K562 (cell line): ENCODE measurements at regions not wholly inside any gene's neighbourhood (a gene's known extent, or its start where the extent isn't known, plus 50 kb on each side); places are given as distances from the start of the nearest gene placed in this dataset.

ENCODE experiments used
- ATF2 ChIP-seq: sonication (generic); formaldehyde crosslinking; IDR thresholded peaks from 2 replicates; pipeline ENCODE4 v1.8.1; 2022; ENCODE audit warnings: missing genetic modification reagents
- CHD2 ChIP-seq: IDR thresholded peaks from 2 replicates; pipeline ENCODE4 v1.6.1; 2011; ENCODE audit warnings: low read depth, low read length
- CTCF ChIP-seq, 3 experiments: IDR thresholded peaks in 2 of 3; conservative IDR thresholded peaks in 1 of 3; 2 replicates each; pipeline ENCODE4 v1.5.1; 2011 to 2012; ENCODE audit warnings: low read length in 3 of 3, mild to moderate bottlenecking in 3 of 3, control low read depth in 2 of 3, improper control_type of control experiment in 1 of 3, inconsistent platforms in 1 of 3, low read depth in 1 of 3, mixed read lengths in 1 of 3, moderate library complexity in 1 of 3; ENCODE audit not compliant: insufficient read depth in 2 of 3
- EGR1 ChIP-seq: fragments of 450-650 bp; conservative IDR thresholded peaks from 2 replicates; pipeline ENCODE4 v1.6.1; 2017; ENCODE audit warnings: mild to moderate bottlenecking
- EP300 ChIP-seq: IDR thresholded peaks from 2 replicates; pipeline ENCODE4 v1.6.1; 2012; ENCODE audit warnings: low read length, improper control_type of control experiment
- FOXJ2 ChIP-seq: fragments of 200-800 bp; sonication (Bioruptor generic); IDR thresholded peaks from 2 replicates; pipeline ENCODE4 v1.6.1; 2016; ENCODE audit warnings: missing genetic modification characterization, missing compliant biosample characterization
- HDAC2 ChIP-seq: fragments of 450-650 bp; IDR thresholded peaks from 2 replicates; pipeline ENCODE4 v1.6.1; 2016; ENCODE audit warnings: mild to moderate bottlenecking
- KLF6 ChIP-seq: fragments of 250-450 bp; sonication (Bioruptor Pico); IDR thresholded peaks from 2 replicates; pipeline ENCODE4 v1.4.0; 2020; ENCODE audit warnings: mild to moderate bottlenecking, moderate library complexity, borderline replicate concordance
- NELFE ChIP-seq: IDR thresholded peaks from 2 replicates; pipeline ENCODE4 v1.6.1; 2011; ENCODE audit warnings: mild to moderate bottlenecking; ENCODE audit not compliant: insufficient read depth, insufficient read length
- NFYB ChIP-seq: IDR thresholded peaks from 2 replicates; pipeline ENCODE4 v1.6.1; 2011; ENCODE audit warnings: mild to moderate bottlenecking, moderate library complexity; ENCODE audit not compliant: insufficient read length; ENCODE audit errors: extremely low read depth
- NR3C1 ChIP-seq: sonication (generic); formaldehyde crosslinking; IDR thresholded peaks from 2 replicates; pipeline ENCODE4 v1.8.1; 2022; ENCODE audit warnings: missing genetic modification reagents
- TARDBP ChIP-seq: fragments of 450-650 bp; IDR thresholded peaks from 2 replicates; pipeline ENCODE4 v1.6.1; 2016
- ZNF24 ChIP-seq: fragments of 450-650 bp; IDR thresholded peaks from 2 replicates; pipeline ENCODE4 v1.6.1; 2016
- TF ChIP-seq, protein P1 (sequence below): sonication (generic); formaldehyde crosslinking; IDR thresholded peaks from 2 replicates; pipeline ENCODE4 v1.8.0; 2023; ENCODE audit warnings: mild to moderate bottlenecking, missing genetic modification reagents

DNA sequence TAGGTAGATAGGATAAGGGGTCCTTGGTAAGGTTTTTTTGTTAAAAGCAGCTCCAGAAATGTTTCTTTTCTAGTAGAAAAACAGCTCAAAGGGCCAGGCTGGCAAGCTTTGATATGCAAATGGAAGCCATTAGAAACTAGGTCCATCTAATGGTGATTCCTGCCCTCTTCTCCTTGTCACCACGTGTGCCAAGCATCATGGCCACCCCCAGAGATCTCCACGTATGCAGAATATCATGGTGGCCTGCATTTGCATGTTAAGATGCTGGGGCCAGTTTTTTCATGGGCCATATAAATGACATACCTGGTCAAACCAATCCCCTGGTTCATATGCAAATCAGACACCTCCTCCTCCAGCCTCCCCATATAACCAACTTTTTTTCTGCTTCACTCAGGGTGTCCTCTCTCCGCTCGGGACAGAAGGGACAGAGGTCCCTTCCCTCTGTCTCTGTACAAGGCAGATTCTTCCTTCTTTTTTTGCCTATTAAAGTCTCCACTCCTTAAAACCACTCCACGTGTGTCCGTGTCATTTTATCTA lies 1335.9 kb downstream of the UQCRFS1 start:
- TF ChIP-seq CTCF (IDR thresholded peaks at IDR 0.05 in 2 of 3, conservative IDR thresholded peaks at IDR 0.05 in 1 of 3; ENCODE audit: insufficient read depth in 2 of 3, low read depth in 1 of 3, low read length in 3 of 3) = no peak
- TF ChIP-seq NFYB = no peak
- no peak for TF ChIP-seq TARDBP
- no peak for TF ChIP-seq NELFE
- TF ChIP-seq EP300 = no peak
- no peak for TF ChIP-seq ZNF24
- TF ChIP-seq EGR1 = no peak
- TF ChIP-seq CHD2 = no peak
- no peak for TF ChIP-seq KLF6
- TF ChIP-seq HDAC2 = no peak
- TF ChIP-seq, protein P1, sequence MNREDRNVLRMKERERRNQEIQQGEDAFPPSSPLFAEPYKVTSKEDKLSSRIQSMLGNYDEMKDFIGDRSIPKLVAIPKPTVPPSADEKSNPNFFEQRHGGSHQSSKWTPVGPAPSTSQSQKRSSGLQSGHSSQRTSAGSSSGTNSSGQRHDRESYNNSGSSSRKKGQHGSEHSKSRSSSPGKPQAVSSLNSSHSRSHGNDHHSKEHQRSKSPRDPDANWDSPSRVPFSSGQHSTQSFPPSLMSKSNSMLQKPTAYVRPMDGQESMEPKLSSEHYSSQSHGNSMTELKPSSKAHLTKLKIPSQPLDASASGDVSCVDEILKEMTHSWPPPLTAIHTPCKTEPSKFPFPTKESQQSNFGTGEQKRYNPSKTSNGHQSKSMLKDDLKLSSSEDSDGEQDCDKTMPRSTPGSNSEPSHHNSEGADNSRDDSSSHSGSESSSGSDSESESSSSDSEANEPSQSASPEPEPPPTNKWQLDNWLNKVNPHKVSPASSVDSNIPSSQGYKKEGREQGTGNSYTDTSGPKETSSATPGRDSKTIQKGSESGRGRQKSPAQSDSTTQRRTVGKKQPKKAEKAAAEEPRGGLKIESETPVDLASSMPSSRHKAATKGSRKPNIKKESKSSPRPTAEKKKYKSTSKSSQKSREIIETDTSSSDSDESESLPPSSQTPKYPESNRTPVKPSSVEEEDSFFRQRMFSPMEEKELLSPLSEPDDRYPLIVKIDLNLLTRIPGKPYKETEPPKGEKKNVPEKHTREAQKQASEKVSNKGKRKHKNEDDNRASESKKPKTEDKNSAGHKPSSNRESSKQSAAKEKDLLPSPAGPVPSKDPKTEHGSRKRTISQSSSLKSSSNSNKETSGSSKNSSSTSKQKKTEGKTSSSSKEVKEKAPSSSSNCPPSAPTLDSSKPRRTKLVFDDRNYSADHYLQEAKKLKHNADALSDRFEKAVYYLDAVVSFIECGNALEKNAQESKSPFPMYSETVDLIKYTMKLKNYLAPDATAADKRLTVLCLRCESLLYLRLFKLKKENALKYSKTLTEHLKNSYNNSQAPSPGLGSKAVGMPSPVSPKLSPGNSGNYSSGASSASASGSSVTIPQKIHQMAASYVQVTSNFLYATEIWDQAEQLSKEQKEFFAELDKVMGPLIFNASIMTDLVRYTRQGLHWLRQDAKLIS (CRISPR knock-in tag) = no peak
- no peak for TF ChIP-seq ATF2 (CRISPR knock-in tag)
- TF ChIP-seq FOXJ2 (tag) = no peak
- TF ChIP-seq NR3C1 (CRISPR knock-in tag) = no peak
